ENCODE measurements at regions not wholly inside any gene's neighbourhood (a gene's known extent, or its start where the extent isn't known, plus 50 kb on each side); places are given as distances from the start of the nearest gene placed in this dataset.

GRCh38 chr10:36126076-36126475 lies 484.0 kb upstream of the FZD8 start:
- in situ Hi-C loops (cut with HindIII; ENCODE audit: low pct_unique_long_range_greater_than_20kb, low sequenced_read_pairs): no loop called here
- no peak for DNase-seq (ENCODE audit: low read depth, low spot score)

- DNase-seq (ENCODE audit: low read depth, low spot score): no peak
- in situ Hi-C loops (cut with HindIII; ENCODE audit: low pct_unique_long_range_greater_than_20kb, low sequenced_read_pairs): no loop called here
Measured at GRCh38 chr10:36119455-36119854, 477.4 kb upstream of the FZD8 start.

GRCh38 chr10:36118314-36118713 lies 476.2 kb upstream of the FZD8 start:
- no peak for DNase-seq (ENCODE audit: low read depth, low spot score)
- in situ Hi-C loops (cut with HindIII; ENCODE audit: low pct_unique_long_range_greater_than_20kb, low sequenced_read_pairs): no loop called here

- DNase-seq (ENCODE audit: low read depth, low spot score): no peak
- in situ Hi-C loops (cut with HindIII; ENCODE audit: low pct_unique_long_range_greater_than_20kb, low sequenced_read_pairs): no loop called here
Measured at GRCh38 chr10:36117890-36118289, 475.8 kb upstream of the FZD8 start.

GRCh38 chr10:36117231-36117630 lies 475.1 kb upstream of the FZD8 start:
- in situ Hi-C loops (cut with HindIII; ENCODE audit: low pct_unique_long_range_greater_than_20kb, low sequenced_read_pairs): no loop called here

GRCh38 chr10:36116731-36117130 lies 474.6 kb upstream of the FZD8 start:
- DNase-seq (ENCODE audit: low read depth, low spot score): no peak
- in situ Hi-C loops (cut with HindIII; ENCODE audit: low pct_unique_long_range_greater_than_20kb, low sequenced_read_pairs): no loop called here

More at GRCh38 chr10:36117231-36117630, 475.1 kb upstream of the FZD8 start:
- no peak for DNase-seq (ENCODE audit: low read depth, low spot score)

- no peak for DNase-seq (ENCODE audit: low read depth, low spot score)
Measured at GRCh38 chr10:36116040-36116439, 473.9 kb upstream of the FZD8 start.

GRCh38 chr10:36115364-36115763 lies 473.3 kb upstream of the FZD8 start:
- DNase-seq (ENCODE audit: low read depth, low spot score): no peak
- in situ Hi-C loops (cut with HindIII; ENCODE audit: low pct_unique_long_range_greater_than_20kb, low sequenced_read_pairs): no loop called here

More at GRCh38 chr10:36116040-36116439, 473.9 kb upstream of the FZD8 start:
- in situ Hi-C loops (cut with HindIII; ENCODE audit: low pct_unique_long_range_greater_than_20kb, low sequenced_read_pairs): no loop called here

- no peak for DNase-seq (ENCODE audit: low read depth, low spot score)
Measured at GRCh38 chr10:36114913-36115312, 472.8 kb upstream of the FZD8 start.

GRCh38 chr10:36114141-36114540 lies 472.0 kb upstream of the FZD8 start:
- in situ Hi-C loops (cut with HindIII; ENCODE audit: low pct_unique_long_range_greater_than_20kb, low sequenced_read_pairs): no loop called here
- DNase-seq (ENCODE audit: low read depth, low spot score): no peak

More at GRCh38 chr10:36114913-36115312, 472.8 kb upstream of the FZD8 start:
- in situ Hi-C loops (cut with HindIII; ENCODE audit: low pct_unique_long_range_greater_than_20kb, low sequenced_read_pairs): no loop called here

- no peak for DNase-seq (ENCODE audit: low read depth, low spot score)
- in situ Hi-C loops (cut with HindIII; ENCODE audit: low pct_unique_long_range_greater_than_20kb, low sequenced_read_pairs): no loop called here
Measured at GRCh38 chr10:36111676-36112075, 469.6 kb upstream of the FZD8 start.

GRCh38 chr10:36110097-36110496 lies 468.0 kb upstream of the FZD8 start:
- in situ Hi-C loops (cut with HindIII; ENCODE audit: low pct_unique_long_range_greater_than_20kb, low sequenced_read_pairs): no loop called here
- no peak for DNase-seq (ENCODE audit: low read depth, low spot score)

- DNase-seq (ENCODE audit: low read depth, low spot score): no peak
- in situ Hi-C loops (cut with HindIII; ENCODE audit: low pct_unique_long_range_greater_than_20kb, low sequenced_read_pairs): no loop called here
Measured at GRCh38 chr10:36109399-36110023, 467.4 kb upstream of the FZD8 start.

GRCh38 chr10:36097696-36098095 lies 455.6 kb upstream of the FZD8 start:
- DNase-seq (ENCODE audit: low read depth, low spot score): no peak
- in situ Hi-C loops (cut with HindIII; ENCODE audit: low pct_unique_long_range_greater_than_20kb, low sequenced_read_pairs): no loop called here

GRCh38 chr10:36096576-36096975 lies 454.5 kb upstream of the FZD8 start:
- in situ Hi-C loops (cut with HindIII; ENCODE audit: low pct_unique_long_range_greater_than_20kb, low sequenced_read_pairs): no loop called here
- no peak for DNase-seq (ENCODE audit: low read depth, low spot score)

- no peak for DNase-seq (ENCODE audit: low read depth, low spot score)
- in situ Hi-C loops (cut with HindIII; ENCODE audit: low pct_unique_long_range_greater_than_20kb, low sequenced_read_pairs): no loop called here
Measured at GRCh38 chr10:36094096-36094495, 452.0 kb upstream of the FZD8 start.

GRCh38 chr10:36092116-36092515 lies 450.0 kb upstream of the FZD8 start:
- in situ Hi-C loops (cut with HindIII; ENCODE audit: low pct_unique_long_range_greater_than_20kb, low sequenced_read_pairs): no loop called here
- no peak for DNase-seq (ENCODE audit: low read depth, low spot score)

GRCh38 chr10:36091007-36091406 lies 448.9 kb upstream of the FZD8 start:
- DNase-seq (ENCODE audit: low read depth, low spot score): no peak
- in situ Hi-C loops (cut with HindIII; ENCODE audit: low pct_unique_long_range_greater_than_20kb, low sequenced_read_pairs): no loop called here

GRCh38 chr10:36089790-36090440 lies 447.8 kb upstream of the FZD8 start:
- in situ Hi-C loops (cut with HindIII; ENCODE audit: low pct_unique_long_range_greater_than_20kb, low sequenced_read_pairs): no loop called here
- DNase-seq (ENCODE audit: low read depth, low spot score): no peak
